ENCODE measurements at regions not wholly inside any gene's neighbourhood (a gene's known extent, or its start where the extent isn't known, plus 50 kb on each side); places are given as distances from the start of the nearest gene placed in this dataset.

- no peaks in the 10 kb centered on the region for H3K27me3 ChIP-seq (ENCODE audit: control insufficient read depth, insufficient read depth, low read length)
- no peaks in the 10 kb centered on the region for H3K36me3 ChIP-seq (ENCODE audit: control insufficient read depth, insufficient read depth, low read length)
- Mint-ChIP-seq H3K4me3 (no peak overlapping the region), H3K36me3 (no peaks in the 10 kb centered on the region), H3K4me1 (no peaks in the 10 kb centered on the region), H3K27me3 (ENCODE audit: low read depth in 2 of 2) (no peaks in the 10 kb centered on the region), H3K9me3 (peaks cover 9 to 14% of the 10 kb centered on the region in 2 donors), H3K27ac (no peak overlapping the region)
- DNase-seq: no peak
- H3K4me3 ChIP-seq (ENCODE audit: low read length): no peak overlapping the region
- TF ChIP-seq CTCF (IDR thresholded peaks at IDR 0.05): no peak
- no peak for ATAC-seq
- intact Hi-C loops (cut with micrococcal nuclease): no loop called here
- 91% methylated on average over 1 of the region's 1 CpG for WGBS (ENCODE audit: insufficient coverage)
- no peaks in the 10 kb centered on the region for H3K4me1 ChIP-seq (ENCODE audit: control insufficient read depth, insufficient read depth, low read length)
- no peaks in the 10 kb centered on the region for H3K9me3 ChIP-seq (ENCODE audit: control insufficient read depth, insufficient read depth, low read length)
- no peak overlapping the region for H3K27ac ChIP-seq (ENCODE audit: low read length)
Measured at GRCh38 chr5:100175346-100175745, 359.8 kb upstream of the FAM174A start.

GRCh38 chr5:100165309-100165708 lies 369.9 kb upstream of the FAM174A start:
- Mint-ChIP-seq H3K27me3 (ENCODE audit: low read depth in 2 of 2) (no peaks in the 10 kb centered on the region), H3K27ac (no peak overlapping the region), H3K36me3 (no peaks in the 10 kb centered on the region), H3K9me3 (peaks cover 5 to 6% of the 10 kb centered on the region in 2 donors), H3K4me1 (no peaks in the 10 kb centered on the region), H3K4me3 (no peak overlapping the region)
- Histone ChIP-seq H3K27ac (ENCODE audit: low read length) (no peak overlapping the region), H3K4me3 (ENCODE audit: low read length) (no peak overlapping the region), H3K4me1 (ENCODE audit: control insufficient read depth, insufficient read depth, low read length) (no peaks in the 10 kb centered on the region), H3K27me3 (ENCODE audit: control insufficient read depth, insufficient read depth, low read length) (no peaks in the 10 kb centered on the region), H3K9me3 (ENCODE audit: control insufficient read depth, insufficient read depth, low read length) (no peaks in the 10 kb centered on the region), H3K36me3 (ENCODE audit: control insufficient read depth, insufficient read depth, low read length) (no peaks in the 10 kb centered on the region)
- 60% methylated on average over 1 of the region's 1 CpG for WGBS (ENCODE audit: insufficient coverage)
- ATAC-seq: no peak
- no peak for TF ChIP-seq CTCF (IDR thresholded peaks at IDR 0.05)
- no peak for DNase-seq
- intact Hi-C loops (cut with micrococcal nuclease): no loop called here

- ATAC-seq (no peak), DNase-seq (no peak)
- intact Hi-C loops (cut with micrococcal nuclease): no loop called here
- H3K36me3 Mint-ChIP-seq: no peaks in the 10 kb centered on the region
- peaks cover 4 to 8% of the 10 kb centered on the region in 2 donors for H3K9me3 Mint-ChIP-seq
- no peaks in the 10 kb centered on the region for H3K4me1 ChIP-seq (ENCODE audit: control insufficient read depth, insufficient read depth, low read length)
- H3K36me3 ChIP-seq (ENCODE audit: control insufficient read depth, insufficient read depth, low read length): no peaks in the 10 kb centered on the region
- no peak overlapping the region for H3K27ac ChIP-seq (ENCODE audit: low read length)
- no peak overlapping the region for H3K27ac Mint-ChIP-seq
- no peak overlapping the region for H3K4me3 Mint-ChIP-seq
- no peaks in the 10 kb centered on the region for H3K27me3 ChIP-seq (ENCODE audit: control insufficient read depth, insufficient read depth, low read length)
- H3K27me3 Mint-ChIP-seq (ENCODE audit: low read depth in 2 of 2): no peaks in the 10 kb centered on the region
- no peaks in the 10 kb centered on the region for H3K9me3 ChIP-seq (ENCODE audit: control insufficient read depth, insufficient read depth, low read length)
- no peak overlapping the region for H3K4me3 ChIP-seq (ENCODE audit: low read length)
- TF ChIP-seq CTCF (IDR thresholded peaks at IDR 0.05): no peak
- 89% methylated on average over 1 of the region's 1 CpG for WGBS (ENCODE audit: insufficient coverage)
- no peaks in the 10 kb centered on the region for H3K4me1 Mint-ChIP-seq
Measured at GRCh38 chr5:100161868-100162267, 373.3 kb upstream of the FAM174A start.

- intact Hi-C loops (cut with micrococcal nuclease): no loop called here
- ATAC-seq: no peak
- Histone ChIP-seq H3K27me3 (ENCODE audit: control insufficient read depth, insufficient read depth, low read length) (no peaks in the 10 kb centered on the region), H3K4me3 (ENCODE audit: low read length) (no peak overlapping the region), H3K9me3 (ENCODE audit: control insufficient read depth, insufficient read depth, low read length) (no peaks in the 10 kb centered on the region), H3K27ac (ENCODE audit: low read length) (no peak overlapping the region), H3K36me3 (ENCODE audit: control insufficient read depth, insufficient read depth, low read length) (no peaks in the 10 kb centered on the region), H3K4me1 (ENCODE audit: control insufficient read depth, insufficient read depth, low read length) (no peaks in the 10 kb centered on the region)
- no peaks in the 10 kb centered on the region for H3K36me3 Mint-ChIP-seq
- WGBS (ENCODE audit: insufficient coverage): 100% methylated on average over 1 of the region's 1 CpG
- H3K27me3 Mint-ChIP-seq (ENCODE audit: low read depth in 2 of 2): no peaks in the 10 kb centered on the region
- DNase-seq: no peak
- no peak for TF ChIP-seq CTCF (IDR thresholded peaks at IDR 0.05)
- no peak overlapping the region for H3K4me3 Mint-ChIP-seq
- peaks cover 12 to 13% of the 10 kb centered on the region in 2 donors for H3K9me3 Mint-ChIP-seq
- H3K4me1 Mint-ChIP-seq: no peaks in the 10 kb centered on the region
- no peak overlapping the region for H3K27ac Mint-ChIP-seq
Measured at GRCh38 chr5:100157066-100157465, 378.1 kb upstream of the FAM174A start.
